ENCODE measurements at regions not wholly inside any gene's neighbourhood (a gene's known extent, or its start where the extent isn't known, plus 50 kb on each side); places are given as distances from the start of the nearest gene placed in this dataset.

DNA sequence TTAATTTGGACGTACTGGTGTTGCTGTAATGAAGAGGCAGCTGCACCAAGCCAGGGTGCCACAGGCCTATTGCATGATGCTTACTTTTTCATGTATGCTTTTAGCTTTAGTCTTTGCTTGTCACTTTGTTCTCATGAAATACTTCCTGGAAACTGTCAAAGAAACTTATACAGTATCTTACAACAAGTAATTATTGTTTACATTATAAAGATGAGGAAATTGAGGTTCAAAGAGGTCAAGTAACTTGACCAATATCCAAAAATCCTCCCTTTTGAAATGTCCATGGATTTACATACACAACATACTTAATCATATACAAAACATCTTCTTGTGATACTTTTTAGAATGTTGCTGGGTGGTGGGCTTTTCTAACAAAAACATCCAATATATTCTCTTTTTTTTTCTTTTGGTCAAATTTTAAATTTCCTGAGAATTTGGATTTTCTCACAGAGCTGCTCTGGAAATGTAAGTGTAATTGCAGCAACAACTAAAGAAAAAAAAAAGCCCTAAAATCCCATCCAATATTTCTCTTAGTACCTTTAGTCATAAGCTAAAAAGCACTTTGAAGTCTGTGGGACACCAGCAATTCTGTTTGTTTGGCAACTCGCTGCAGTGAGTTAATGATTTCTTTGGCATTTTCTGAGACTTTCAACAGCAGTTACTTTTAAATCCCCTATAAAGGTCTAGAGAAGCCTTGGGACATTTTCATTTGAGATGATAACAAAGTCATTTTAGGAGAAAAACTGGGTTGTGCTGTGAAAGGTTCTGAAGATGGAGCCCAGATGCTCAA, 500.6 kb upstream of the IGFBP3 start:
- TF ChIP-seq POLR2A (IDR thresholded peaks at IDR 0.05; ENCODE audit: low read depth, low read length), result no peak
- no peak for TF ChIP-seq POLR2AphosphoS5 (IDR thresholded peaks at IDR 0.05; ENCODE audit: low read depth, low read length)
- no peak for TF ChIP-seq PAX5 (IDR thresholded peaks at IDR 0.05; ENCODE audit: insufficient read depth, low read length, severe bottlenecking)
- no peak for TF ChIP-seq TAF1 (IDR thresholded peaks at IDR 0.05; ENCODE audit: low read depth, low read length)
- no peak for TF ChIP-seq SPI1 (IDR thresholded peaks at IDR 0.05; ENCODE audit: low read depth, low read length)
- no peak for TF ChIP-seq POU2F2 (IDR thresholded peaks at IDR 0.05; ENCODE audit: low read depth, low read length)
